ENCODE measurements at regions not wholly inside any gene's neighbourhood (a gene's known extent, or its start where the extent isn't known, plus 50 kb on each side); places are given as distances from the start of the nearest gene placed in this dataset.

GRCh38 chr9:89740722-89741121 is 135.9 kb downstream of the GADD45G start:
- TF ChIP-seq CTCF (IDR thresholded peaks at IDR 0.05) (no peak), POLR2A (IDR thresholded peaks at IDR 0.05) (no peak)
